ENCODE measurements at regions not wholly inside any gene's neighbourhood (a gene's known extent, or its start where the extent isn't known, plus 50 kb on each side); places are given as distances from the start of the nearest gene placed in this dataset.

DNA sequence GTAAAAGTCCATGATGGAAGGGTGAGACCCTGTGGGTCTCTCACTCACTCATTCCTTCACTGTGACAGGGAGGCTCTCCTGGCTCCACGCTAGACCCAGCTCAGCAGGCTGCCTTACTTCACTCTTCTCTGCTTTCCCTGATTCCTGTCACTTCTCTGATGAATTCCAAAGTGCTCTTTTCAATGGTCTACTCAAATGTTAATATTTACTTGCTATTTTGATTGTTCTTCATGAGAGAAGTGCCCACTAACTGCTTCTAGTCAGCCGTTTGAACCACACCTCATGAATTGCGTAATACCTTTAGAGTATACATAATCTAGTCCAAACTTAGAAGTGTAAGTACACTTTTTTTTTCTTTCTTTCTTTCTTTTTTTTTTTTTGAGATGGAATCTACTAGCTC, 1350.2 kb upstream of the RAG2 start:
- no peak overlapping the region for H3K27ac Mint-ChIP-seq (ENCODE audit: unreplicated experiment)
- H3K27me3 Mint-ChIP-seq (ENCODE audit: low read depth), result no peaks in the 10 kb centered on the region
- peaks cover 3% of the 10 kb centered on the region for H3K36me3 Mint-ChIP-seq (ENCODE audit: low read depth)
- TF ChIP-seq, protein P1, sequence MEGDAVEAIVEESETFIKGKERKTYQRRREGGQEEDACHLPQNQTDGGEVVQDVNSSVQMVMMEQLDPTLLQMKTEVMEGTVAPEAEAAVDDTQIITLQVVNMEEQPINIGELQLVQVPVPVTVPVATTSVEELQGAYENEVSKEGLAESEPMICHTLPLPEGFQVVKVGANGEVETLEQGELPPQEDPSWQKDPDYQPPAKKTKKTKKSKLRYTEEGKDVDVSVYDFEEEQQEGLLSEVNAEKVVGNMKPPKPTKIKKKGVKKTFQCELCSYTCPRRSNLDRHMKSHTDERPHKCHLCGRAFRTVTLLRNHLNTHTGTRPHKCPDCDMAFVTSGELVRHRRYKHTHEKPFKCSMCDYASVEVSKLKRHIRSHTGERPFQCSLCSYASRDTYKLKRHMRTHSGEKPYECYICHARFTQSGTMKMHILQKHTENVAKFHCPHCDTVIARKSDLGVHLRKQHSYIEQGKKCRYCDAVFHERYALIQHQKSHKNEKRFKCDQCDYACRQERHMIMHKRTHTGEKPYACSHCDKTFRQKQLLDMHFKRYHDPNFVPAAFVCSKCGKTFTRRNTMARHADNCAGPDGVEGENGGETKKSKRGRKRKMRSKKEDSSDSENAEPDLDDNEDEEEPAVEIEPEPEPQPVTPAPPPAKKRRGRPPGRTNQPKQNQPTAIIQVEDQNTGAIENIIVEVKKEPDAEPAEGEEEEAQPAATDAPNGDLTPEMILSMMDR (IDR thresholded peaks at IDR 0.05), result no peak
- peaks cover 5% of the 10 kb centered on the region for H3K4me1 Mint-ChIP-seq (ENCODE audit: low read depth)
- peaks cover 23% of the 10 kb centered on the region for H3K9me3 Mint-ChIP-seq (ENCODE audit: low read depth)
- no peak for DNase-seq (ENCODE audit: low spot score)
- no peak overlapping the region for H3K4me3 Mint-ChIP-seq (ENCODE audit: unreplicated experiment)

DNA sequence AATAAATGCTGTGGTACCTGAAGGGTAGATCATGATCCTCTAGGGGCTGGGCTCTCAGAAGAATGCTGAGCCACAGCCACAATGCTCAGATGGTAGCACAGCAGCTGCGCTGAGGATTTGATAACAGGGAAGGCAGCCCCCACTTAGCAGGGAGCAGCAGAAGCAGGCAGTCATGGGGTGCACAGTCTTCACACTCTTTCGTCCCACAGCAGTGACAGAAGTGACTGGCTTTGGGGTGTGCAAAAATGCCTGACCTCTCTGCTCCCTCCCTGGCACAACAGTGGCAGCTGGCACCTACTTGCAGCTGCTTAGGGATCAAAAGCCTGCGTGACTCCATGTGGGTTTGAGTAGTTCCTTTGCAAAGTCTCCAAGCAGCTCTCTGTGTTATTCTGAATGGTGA, 1349.8 kb upstream of the RAG2 start:
- Mint-ChIP-seq H3K27me3 (ENCODE audit: low read depth) (no peaks in the 10 kb centered on the region), H3K27ac (ENCODE audit: unreplicated experiment) (no peak overlapping the region), H3K4me3 (ENCODE audit: unreplicated experiment) (no peak overlapping the region), H3K4me1 (ENCODE audit: low read depth) (peaks cover 5% of the 10 kb centered on the region), H3K9me3 (ENCODE audit: low read depth) (peaks cover 28% of the 10 kb centered on the region), H3K36me3 (ENCODE audit: low read depth) (peaks cover 3% of the 10 kb centered on the region)
- DNase-seq (ENCODE audit: low spot score), result no peak
- TF ChIP-seq, protein P1 (IDR thresholded peaks at IDR 0.05), result no peak

DNA sequence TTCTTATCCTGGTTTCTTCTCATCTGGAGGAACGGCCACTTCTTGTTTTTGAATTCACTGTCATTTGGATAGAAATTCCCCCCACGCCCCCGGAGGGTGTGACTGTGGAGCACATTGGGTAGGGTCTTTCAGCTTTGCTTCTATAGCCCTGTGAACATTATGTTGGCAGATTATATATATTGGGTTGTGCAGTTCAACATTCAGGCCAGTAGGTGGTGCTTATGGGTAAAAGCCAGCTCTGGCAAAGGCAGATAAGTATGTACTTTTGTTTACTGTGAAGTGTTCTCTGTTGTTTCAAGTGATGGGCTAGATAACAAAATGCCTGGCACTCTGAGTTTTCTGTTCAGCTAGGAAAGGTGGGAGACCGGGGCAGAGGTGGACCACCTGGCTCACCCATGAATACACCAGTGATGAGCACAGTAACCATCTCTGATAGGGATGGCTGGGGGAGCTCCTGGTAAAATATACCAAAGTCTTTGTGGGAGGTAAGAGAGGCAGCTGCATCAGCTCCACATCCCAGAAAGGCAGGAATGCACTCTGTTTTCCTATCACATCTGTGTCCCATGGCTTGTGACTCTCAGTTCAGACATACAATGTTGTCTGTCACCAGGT, 1348.2 kb upstream of the RAG2 start:
- no peak for DNase-seq (ENCODE audit: low spot score)

DNA sequence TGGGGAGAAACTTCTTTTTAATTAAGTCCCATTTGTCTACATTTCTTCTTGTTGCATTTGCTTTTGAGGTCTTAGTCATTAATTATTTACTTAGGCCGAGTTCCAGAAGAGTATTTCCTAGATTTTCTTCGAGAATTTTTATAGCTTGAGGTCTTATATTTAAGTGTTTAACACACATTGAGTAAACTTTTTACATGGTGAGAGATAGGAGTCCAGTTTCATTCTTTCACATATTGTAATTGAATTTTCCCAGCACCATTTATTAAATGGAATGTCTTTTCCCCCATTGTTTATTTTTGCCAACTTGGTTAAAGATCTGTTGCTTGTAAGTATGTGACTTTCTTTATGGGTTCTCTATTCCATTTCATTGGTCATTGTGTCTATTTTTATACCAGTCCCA, 1344.0 kb upstream of the RAG2 start:
- Mint-ChIP-seq H3K36me3 (ENCODE audit: low read depth) (peaks cover 4% of the 10 kb centered on the region), H3K27me3 (ENCODE audit: low read depth) (no peaks in the 10 kb centered on the region), H3K4me3 (ENCODE audit: unreplicated experiment) (no peak overlapping the region), H3K9me3 (ENCODE audit: low read depth) (peaks cover 42% of the 10 kb centered on the region), H3K27ac (ENCODE audit: unreplicated experiment) (peak overlapping the region; percentile 77), H3K4me1 (ENCODE audit: low read depth) (peaks cover 10% of the 10 kb centered on the region)
- TF ChIP-seq, protein P1 (IDR thresholded peaks at IDR 0.05), result no peak
- DNase-seq (ENCODE audit: low spot score), result no peak

More for the DNA sequence above, 1348.2 kb upstream of the RAG2 start:
- Mint-ChIP-seq H3K4me3 (ENCODE audit: unreplicated experiment) (no peak overlapping the region), H3K27ac (ENCODE audit: unreplicated experiment) (no peak overlapping the region), H3K36me3 (ENCODE audit: low read depth) (peaks cover 4% of the 10 kb centered on the region), H3K27me3 (ENCODE audit: low read depth) (no peaks in the 10 kb centered on the region), H3K9me3 (ENCODE audit: low read depth) (peaks cover 40% of the 10 kb centered on the region), H3K4me1 (ENCODE audit: low read depth) (peaks cover 10% of the 10 kb centered on the region)
- TF ChIP-seq, protein P1 (IDR thresholded peaks at IDR 0.05), result peak; percentile 80

DNA sequence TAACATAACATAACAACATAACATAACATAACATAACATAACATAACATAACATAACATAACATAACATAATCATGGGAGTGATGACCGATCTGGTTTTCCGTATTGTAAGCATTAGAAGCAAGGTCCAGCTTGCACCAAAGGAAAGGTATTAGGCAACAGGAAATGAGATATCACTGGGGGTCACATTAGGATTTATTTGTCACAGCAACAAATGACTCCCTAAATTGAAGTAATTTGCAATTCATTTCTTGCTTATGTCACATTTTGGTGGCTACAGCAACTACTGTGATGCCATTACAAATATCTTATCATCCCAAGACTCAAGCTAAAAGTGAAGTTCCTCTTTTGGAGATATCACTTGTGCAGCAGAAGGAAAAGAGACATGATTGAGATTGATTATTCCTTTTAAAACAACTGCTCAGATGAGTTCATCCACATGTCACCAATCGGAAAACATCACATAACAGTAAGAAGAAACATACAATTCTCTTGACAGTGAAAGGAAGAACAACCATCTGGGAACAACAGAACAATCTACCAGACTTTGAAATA, 1331.1 kb upstream of the RAG2 start:
- DNase-seq (ENCODE audit: low spot score), result no peak
- Mint-ChIP-seq H3K4me1 (ENCODE audit: low read depth) (peaks cover 4% of the 10 kb centered on the region), H3K9me3 (ENCODE audit: low read depth) (peaks cover 19% of the 10 kb centered on the region), H3K36me3 (ENCODE audit: low read depth) (no peaks in the 10 kb centered on the region), H3K27ac (ENCODE audit: unreplicated experiment) (no peak overlapping the region), H3K27me3 (ENCODE audit: low read depth) (no peaks in the 10 kb centered on the region), H3K4me3 (ENCODE audit: unreplicated experiment) (no peak overlapping the region)
- TF ChIP-seq, protein P1 (IDR thresholded peaks at IDR 0.05), result no peak

Measured in chondrocyte (in vitro differentiated cells).